Natural killer cell (primary cell): ENCODE measurements at regions not wholly inside any gene's neighbourhood (a gene's known extent, or its start where the extent isn't known, plus 50 kb on each side); places are given as distances from the start of the nearest gene placed in this dataset.

ENCODE experiments used
- ATAC-seq, 3 donors: fragments of 150-1000 bp in 2 of 3; fragments of 200-7000 bp in 1 of 3; cut with Tn5 transposase; 1 replicate in 1 of 3; 2 replicates in 2 of 3; pipeline ENCODE4 v1.10.0; 2021; ENCODE audit warnings: mild to moderate bottlenecking in 2 of 3, moderate library complexity in 2 of 3
- DNase-seq, 2 donors: peaks; one replicate each; pipeline versions ENCODE4 v3.0.0 to v3.0.0-alpha.2; 2013 to 2021; ENCODE audit warnings: mixed read lengths in 1 of 2
- H3K27ac ChIP-seq: one replicate; pipeline ENCODE4 v1.5.1; 2013; ENCODE audit warnings: mild to moderate bottlenecking, low read length
- H3K27me3 ChIP-seq: one replicate; pipeline ENCODE4 v1.6.1; 2013; ENCODE audit warnings: low read length; ENCODE audit not compliant: control insufficient read depth, insufficient read depth
- H3K36me3 ChIP-seq: one replicate; pipeline ENCODE4 v1.6.1; 2013; ENCODE audit warnings: low read length; ENCODE audit not compliant: control insufficient read depth, insufficient read depth
- H3K4me1 ChIP-seq: one replicate; pipeline ENCODE4 v1.6.1; 2013; ENCODE audit warnings: low read length; ENCODE audit not compliant: control insufficient read depth, insufficient read depth
- H3K4me3 ChIP-seq: one replicate; pipeline ENCODE4 v1.5.1; 2013; ENCODE audit warnings: low read length
- H3K9me3 ChIP-seq: one replicate; pipeline ENCODE4 v1.6.1; 2013; ENCODE audit warnings: low read length; ENCODE audit not compliant: control insufficient read depth, insufficient read depth
- H3K27ac Mint-ChIP-seq, 2 donors: one replicate each; pipeline ENCODE4 v1.8.0; 2022; ENCODE audit warnings: mild to moderate bottlenecking in 2 of 2, mixed read lengths in 2 of 2, moderate library complexity in 1 of 2
- H3K27me3 Mint-ChIP-seq, 2 donors: one replicate each; pipeline ENCODE4 v1.8.0; 2022; ENCODE audit warnings: low read depth in 2 of 2, mixed read lengths in 2 of 2
- H3K36me3 Mint-ChIP-seq: one replicate; pipeline ENCODE4 v1.8.0; 2022; ENCODE audit warnings: mixed read lengths
- H3K4me1 Mint-ChIP-seq, 2 donors: one replicate each; pipeline ENCODE4 v1.8.0; 2022; ENCODE audit warnings: mixed read lengths in 2 of 2
- H3K4me3 Mint-ChIP-seq: one replicate; pipeline ENCODE4 v1.8.0; 2022; ENCODE audit warnings: mild to moderate bottlenecking, moderate library complexity, mixed read lengths
- H3K9me3 Mint-ChIP-seq, 2 donors: one replicate each; pipeline ENCODE4 v1.8.0; 2022; ENCODE audit warnings: mixed read lengths in 2 of 2
- WGBS: methylation state at CpG from one replicate; pipeline ENCODE4 v1.1.7; 2013; ENCODE audit warnings: missing lambda C conversion rate; ENCODE audit not compliant: insufficient coverage; 5-methylcytosine and 5-hydroxymethylcytosine counted together
- intact Hi-C: fragments of 100-400 bp; cut with micrococcal nuclease; formaldehyde crosslinking; loops from one replicate; pipeline ENCODE4 v1.14.2; 2022
- TF ChIP-seq, protein P1 (sequence below): fragments of 200-600 bp; IDR thresholded peaks from one replicate; pipeline ENCODE4 v1.8.0; 2022; ENCODE audit warnings: antibody characterized with exemption

DNA sequence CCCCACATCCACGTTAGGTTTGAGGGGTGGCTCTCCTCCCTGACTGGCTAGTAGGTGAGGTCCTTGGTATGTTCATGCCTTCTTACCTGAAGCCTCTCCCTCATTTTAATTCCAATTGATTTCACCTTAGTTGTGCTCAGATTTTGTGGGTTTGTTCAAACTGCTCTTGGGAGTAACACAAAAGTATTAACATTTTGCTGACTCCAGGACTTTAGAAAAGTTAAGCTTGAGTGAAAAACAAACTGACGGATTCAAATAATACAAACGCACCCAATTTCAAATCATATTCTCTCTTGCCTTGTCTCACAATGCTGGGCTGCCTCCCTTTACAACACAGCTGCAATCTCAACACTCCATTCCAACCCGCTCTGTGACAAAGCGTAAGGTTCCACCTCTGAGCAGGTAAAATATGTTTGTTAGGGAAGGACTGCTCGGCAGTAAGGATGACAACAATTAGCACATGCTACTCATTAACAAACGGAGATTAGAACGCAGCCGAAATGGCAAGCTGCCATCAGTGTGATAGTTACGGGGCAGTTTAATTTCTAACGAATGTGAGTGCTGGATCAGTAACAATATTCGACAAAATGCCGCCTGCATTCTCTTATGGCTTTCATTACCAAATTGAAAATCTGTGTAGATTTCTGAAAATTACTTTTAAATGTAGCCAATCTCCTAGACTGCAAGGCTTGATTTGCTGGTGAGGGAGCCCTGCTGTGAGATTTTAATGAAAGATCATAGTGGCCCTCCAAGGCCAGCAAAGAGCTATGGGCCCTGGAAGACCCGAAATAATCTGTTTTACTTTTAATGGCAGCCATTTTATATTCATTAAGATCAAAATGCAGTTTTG lies 730.6 kb upstream of the FANCL start:
- TF ChIP-seq, protein P1, sequence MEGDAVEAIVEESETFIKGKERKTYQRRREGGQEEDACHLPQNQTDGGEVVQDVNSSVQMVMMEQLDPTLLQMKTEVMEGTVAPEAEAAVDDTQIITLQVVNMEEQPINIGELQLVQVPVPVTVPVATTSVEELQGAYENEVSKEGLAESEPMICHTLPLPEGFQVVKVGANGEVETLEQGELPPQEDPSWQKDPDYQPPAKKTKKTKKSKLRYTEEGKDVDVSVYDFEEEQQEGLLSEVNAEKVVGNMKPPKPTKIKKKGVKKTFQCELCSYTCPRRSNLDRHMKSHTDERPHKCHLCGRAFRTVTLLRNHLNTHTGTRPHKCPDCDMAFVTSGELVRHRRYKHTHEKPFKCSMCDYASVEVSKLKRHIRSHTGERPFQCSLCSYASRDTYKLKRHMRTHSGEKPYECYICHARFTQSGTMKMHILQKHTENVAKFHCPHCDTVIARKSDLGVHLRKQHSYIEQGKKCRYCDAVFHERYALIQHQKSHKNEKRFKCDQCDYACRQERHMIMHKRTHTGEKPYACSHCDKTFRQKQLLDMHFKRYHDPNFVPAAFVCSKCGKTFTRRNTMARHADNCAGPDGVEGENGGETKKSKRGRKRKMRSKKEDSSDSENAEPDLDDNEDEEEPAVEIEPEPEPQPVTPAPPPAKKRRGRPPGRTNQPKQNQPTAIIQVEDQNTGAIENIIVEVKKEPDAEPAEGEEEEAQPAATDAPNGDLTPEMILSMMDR = no peak
- no peak overlapping the region for H3K4me3 ChIP-seq
- no peak for ATAC-seq
- no peaks in the 10 kb centered on the region for H3K9me3 ChIP-seq
- Mint-ChIP-seq H3K4me3 (no peak overlapping the region), H3K27ac (no peak overlapping the region), H3K27me3 (no peaks in the 10 kb centered on the region), H3K9me3 (peaks cover 0 to 2% of the 10 kb centered on the region in 2 donors), H3K4me1 (no peaks in the 10 kb centered on the region), H3K36me3 (no peaks in the 10 kb centered on the region)
- intact Hi-C loops = no loop called here
- no peak overlapping the region for H3K27ac ChIP-seq
- WGBS = 96% methylated on average over 14 of the region's 14 CpGs
- no peaks in the 10 kb centered on the region for H3K27me3 ChIP-seq
- no peak for DNase-seq
- H3K4me1 ChIP-seq = no peaks in the 10 kb centered on the region
- no peaks in the 10 kb centered on the region for H3K36me3 ChIP-seq

DNA sequence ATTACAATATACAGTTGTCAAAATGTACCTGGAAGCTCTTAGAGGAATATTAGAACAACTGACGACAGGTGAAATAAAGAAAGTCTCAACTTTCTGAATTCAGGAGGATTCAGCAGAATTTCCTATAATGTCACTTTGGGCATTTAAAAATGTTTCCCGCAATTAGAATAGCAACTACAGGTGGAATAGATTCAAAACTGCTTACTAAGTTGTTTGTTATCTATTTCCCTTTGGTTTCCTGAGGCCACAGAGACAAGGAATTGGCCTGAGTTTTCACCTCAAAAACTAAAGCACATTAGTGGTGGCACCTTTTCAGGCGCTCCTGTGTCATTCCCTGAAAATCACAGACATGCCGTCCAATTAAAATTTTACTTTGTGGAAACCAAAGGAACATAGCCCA lies 729.2 kb upstream of the FANCL start:
- H3K4me1 Mint-ChIP-seq = no peaks in the 10 kb centered on the region
- no peak for ATAC-seq
- intact Hi-C loops = no loop called here
- Histone ChIP-seq H3K27ac (no peak overlapping the region), H3K4me1 (no peaks in the 10 kb centered on the region), H3K36me3 (no peaks in the 10 kb centered on the region), H3K9me3 (no peaks in the 10 kb centered on the region), H3K4me3 (no peak overlapping the region), H3K27me3 (no peaks in the 10 kb centered on the region)
- H3K9me3 Mint-ChIP-seq = no peaks in the 10 kb centered on the region
- 88% methylated on average over 4 of the region's 4 CpGs for WGBS
- no peaks in the 10 kb centered on the region for H3K27me3 Mint-ChIP-seq
- H3K27ac Mint-ChIP-seq = no peak overlapping the region
- no peak for DNase-seq
- H3K4me3 Mint-ChIP-seq = no peak overlapping the region
- H3K36me3 Mint-ChIP-seq = no peaks in the 10 kb centered on the region
- TF ChIP-seq, protein P1 = no peak

DNA sequence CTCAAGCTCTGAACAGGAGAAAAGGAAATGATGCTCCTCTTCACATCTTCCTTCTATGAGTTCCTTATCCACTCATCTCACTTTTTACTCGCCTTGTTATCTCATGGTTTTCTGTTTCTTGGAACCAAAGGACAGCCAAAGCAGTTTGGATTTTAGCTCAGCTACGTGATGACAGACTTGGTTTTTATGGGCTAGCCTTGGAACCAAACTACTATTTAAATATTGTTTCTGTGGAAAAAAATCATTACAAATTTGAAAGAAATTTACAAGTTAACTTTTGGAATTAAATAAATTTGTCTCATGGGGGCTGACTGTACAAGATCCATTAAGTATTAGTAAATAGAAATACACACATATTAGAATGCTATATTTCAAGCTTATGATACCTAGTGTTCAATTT lies 727.8 kb upstream of the FANCL start:
- Histone ChIP-seq H3K36me3 (no peaks in the 10 kb centered on the region), H3K9me3 (no peaks in the 10 kb centered on the region), H3K27ac (no peak overlapping the region), H3K4me3 (no peak overlapping the region), H3K27me3 (no peaks in the 10 kb centered on the region), H3K4me1 (no peaks in the 10 kb centered on the region)
- DNase-seq = no peak
- WGBS = 100% methylated on average over 2 of the region's 2 CpGs
- Mint-ChIP-seq H3K27me3 (no peaks in the 10 kb centered on the region), H3K36me3 (no peaks in the 10 kb centered on the region), H3K9me3 (no peaks in the 10 kb centered on the region), H3K27ac (no peak overlapping the region), H3K4me3 (no peak overlapping the region), H3K4me1 (no peaks in the 10 kb centered on the region)
- TF ChIP-seq, protein P1 = no peak
- ATAC-seq = no peak
- intact Hi-C loops = no loop called here

DNA sequence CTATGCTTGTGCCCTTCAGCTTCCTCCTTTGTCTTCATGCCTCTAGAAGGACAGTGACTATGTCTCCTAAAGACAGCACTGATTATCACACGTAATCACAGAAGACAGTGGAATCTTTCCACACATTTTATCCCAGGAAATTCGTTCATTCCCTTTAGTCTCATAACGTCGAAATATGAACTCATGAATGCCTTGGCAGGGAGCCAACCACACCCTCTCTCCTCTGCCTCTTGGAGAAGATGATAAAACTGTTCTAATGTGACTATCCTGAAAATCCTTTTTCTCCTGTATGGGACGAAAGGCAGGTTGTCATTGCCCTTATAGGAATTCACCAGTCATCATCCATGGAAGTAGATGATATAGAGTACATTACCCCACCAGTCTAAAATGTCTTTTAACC lies 726.6 kb upstream of the FANCL start:
- H3K27me3 Mint-ChIP-seq = no peaks in the 10 kb centered on the region
- no peak for ATAC-seq
- TF ChIP-seq, protein P1 = no peak
- Histone ChIP-seq H3K27me3 (no peaks in the 10 kb centered on the region), H3K4me1 (no peaks in the 10 kb centered on the region), H3K36me3 (no peaks in the 10 kb centered on the region), H3K9me3 (no peaks in the 10 kb centered on the region), H3K4me3 (no peak overlapping the region), H3K27ac (no peak overlapping the region)
- no peaks in the 10 kb centered on the region for H3K9me3 Mint-ChIP-seq
- WGBS = 91% methylated on average over 4 of the region's 5 CpGs
- H3K4me1 Mint-ChIP-seq = no peaks in the 10 kb centered on the region
- no peak overlapping the region for H3K27ac Mint-ChIP-seq
- H3K4me3 Mint-ChIP-seq = no peak overlapping the region
- no peak for DNase-seq
- intact Hi-C loops = no loop called here
- H3K36me3 Mint-ChIP-seq = no peaks in the 10 kb centered on the region
